ENCODE measurements at regions not wholly inside any gene's neighbourhood (a gene's known extent, or its start where the extent isn't known, plus 50 kb on each side); places are given as distances from the start of the nearest gene placed in this dataset.

DNA sequence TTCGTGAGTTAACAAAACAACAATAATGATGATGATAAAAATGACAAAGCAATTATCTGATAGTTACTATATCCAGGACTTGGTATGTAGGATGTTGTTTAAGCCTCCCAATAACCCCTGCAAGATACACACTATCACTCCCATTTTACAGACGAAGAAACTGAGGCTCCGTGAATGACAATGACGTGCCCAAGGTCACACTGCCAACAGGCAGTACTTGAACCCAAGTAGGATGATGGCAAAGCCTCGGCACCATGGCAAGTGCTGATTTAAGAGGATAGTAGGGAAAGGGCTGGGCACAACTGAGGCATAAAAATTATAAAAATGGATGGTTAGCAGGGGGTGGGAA lies 226.8 kb upstream of the LHX5 start:
- TF ChIP-seq, protein P1, sequence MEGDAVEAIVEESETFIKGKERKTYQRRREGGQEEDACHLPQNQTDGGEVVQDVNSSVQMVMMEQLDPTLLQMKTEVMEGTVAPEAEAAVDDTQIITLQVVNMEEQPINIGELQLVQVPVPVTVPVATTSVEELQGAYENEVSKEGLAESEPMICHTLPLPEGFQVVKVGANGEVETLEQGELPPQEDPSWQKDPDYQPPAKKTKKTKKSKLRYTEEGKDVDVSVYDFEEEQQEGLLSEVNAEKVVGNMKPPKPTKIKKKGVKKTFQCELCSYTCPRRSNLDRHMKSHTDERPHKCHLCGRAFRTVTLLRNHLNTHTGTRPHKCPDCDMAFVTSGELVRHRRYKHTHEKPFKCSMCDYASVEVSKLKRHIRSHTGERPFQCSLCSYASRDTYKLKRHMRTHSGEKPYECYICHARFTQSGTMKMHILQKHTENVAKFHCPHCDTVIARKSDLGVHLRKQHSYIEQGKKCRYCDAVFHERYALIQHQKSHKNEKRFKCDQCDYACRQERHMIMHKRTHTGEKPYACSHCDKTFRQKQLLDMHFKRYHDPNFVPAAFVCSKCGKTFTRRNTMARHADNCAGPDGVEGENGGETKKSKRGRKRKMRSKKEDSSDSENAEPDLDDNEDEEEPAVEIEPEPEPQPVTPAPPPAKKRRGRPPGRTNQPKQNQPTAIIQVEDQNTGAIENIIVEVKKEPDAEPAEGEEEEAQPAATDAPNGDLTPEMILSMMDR (IDR thresholded peaks at IDR 0.05; ENCODE audit: insufficient read depth, low read length), result no peak
- TF ChIP-seq GABPA (IDR thresholded peaks at IDR 0.05; ENCODE audit: low read depth) (no peak), SPI1 (IDR thresholded peaks at IDR 0.05; ENCODE audit: borderline replicate concordance, low read depth) (no peak)

Data from HL-60 (cell line).